WTC11 (cell line): ENCODE measurements at regions not wholly inside any gene's neighbourhood (a gene's known extent, or its start where the extent isn't known, plus 50 kb on each side); places are given as distances from the start of the nearest gene placed in this dataset.

Experiments
- ATAC-seq: fragments of 200-7000 bp; cut with Tn5 transposase; 2 replicates; pipeline ENCODE4 v1.10.0; 2021; ENCODE audit warnings: mild to moderate bottlenecking, moderate library complexity
- CTCF ChIA-PET: fragments of 300-600 bp; sonication (Branson Sonifier 250); formaldehyde crosslinking; loops from one replicate; lab custom pipeline; 2021; ENCODE audit warnings: antibody characterized with exemption; lab: Charles Lee
- POLR2A ChIA-PET: fragments of 350-600 bp; sonication (Branson Sonifier 250); formaldehyde crosslinking; loops from one replicate; lab custom pipeline; 2021; ENCODE audit warnings: antibody characterized with exemption; lab: Charles Lee
- DNase-seq: peaks from one replicate; pipeline ENCODE4 v3.0.0; 2021; ENCODE audit warnings: low spot score
- H3K27ac Mint-ChIP-seq: 2 replicates; pipeline ENCODE4 v1.8.0; 2021; ENCODE audit warnings: mixed read lengths
- H3K27me3 Mint-ChIP-seq: 2 replicates; pipeline ENCODE4 v1.8.0; 2021; ENCODE audit warnings: low read depth, mild to moderate bottlenecking, moderate library complexity, mixed read lengths
- H3K36me3 Mint-ChIP-seq: 2 replicates; pipeline ENCODE4 v1.8.0; 2021; ENCODE audit warnings: mixed read lengths
- H3K4me1 Mint-ChIP-seq: 2 replicates; pipeline ENCODE4 v1.8.0; 2022; ENCODE audit warnings: mixed read lengths
- H3K4me3 Mint-ChIP-seq: 2 replicates; pipeline ENCODE4 v1.8.0; 2021; ENCODE audit warnings: mild to moderate bottlenecking, moderate library complexity, mixed read lengths
- H3K9me3 Mint-ChIP-seq: 2 replicates; pipeline ENCODE4 v1.8.0; 2021; ENCODE audit warnings: mixed read lengths
- ATF2 ChIP-seq: sonication (generic); formaldehyde crosslinking; IDR thresholded peaks from 2 replicates; pipeline ENCODE4 v1.8.1; 2022; ENCODE audit warnings: low read depth, missing genetic modification reagents, borderline replicate concordance
- E2F4 ChIP-seq: sonication (generic); formaldehyde crosslinking; IDR thresholded peaks from 2 replicates; pipeline ENCODE4 v1.8.1; 2022; ENCODE audit warnings: low read depth, mild to moderate bottlenecking, moderate library complexity, missing genetic modification reagents, borderline replicate concordance
- ELF4 ChIP-seq: sonication (generic); formaldehyde crosslinking; IDR thresholded peaks from 2 replicates; pipeline ENCODE4 v1.8.1; 2022; ENCODE audit warnings: low read depth, mild to moderate bottlenecking, moderate library complexity, missing genetic modification reagents
- ERG ChIP-seq: fragments of 250-450 bp; sonication (Bioruptor Pico); IDR thresholded peaks from 2 replicates; pipeline ENCODE4 v1.8.0; 2021; ENCODE audit warnings: mild to moderate bottlenecking
- FOXK1 ChIP-seq: sonication (generic); formaldehyde crosslinking; IDR thresholded peaks from 2 replicates; pipeline ENCODE4 v1.8.0; 2022; ENCODE audit warnings: mild to moderate bottlenecking, moderate library complexity, missing genetic modification reagents
- JUN ChIP-seq: sonication (generic); formaldehyde crosslinking; IDR thresholded peaks from 2 replicates; pipeline ENCODE4 v1.8.0; 2023; ENCODE audit warnings: mild to moderate bottlenecking, missing genetic modification reagents
- KAT7 ChIP-seq: sonication (generic); formaldehyde crosslinking; IDR thresholded peaks from 2 replicates; pipeline ENCODE4 v1.8.1; 2023; ENCODE audit warnings: missing genetic modification reagents, mild to moderate bottlenecking, borderline replicate concordance
- NFE2L1 ChIP-seq: sonication (generic); formaldehyde crosslinking; IDR thresholded peaks from 2 replicates; pipeline ENCODE4 v1.8.1; 2023; ENCODE audit warnings: missing genetic modification reagents
- NFYB ChIP-seq: sonication (generic); formaldehyde crosslinking; conservative IDR thresholded peaks from 2 replicates; pipeline ENCODE4 v1.8.0; 2022; ENCODE audit warnings: low read depth, missing genetic modification reagents
- NR3C1 ChIP-seq: sonication (generic); formaldehyde crosslinking; conservative IDR thresholded peaks from 2 replicates; pipeline ENCODE4 v1.8.1; 2023; ENCODE audit warnings: low read depth, mild to moderate bottlenecking, missing genetic modification reagents
- OVOL2 ChIP-seq: fragments of 250-450 bp; sonication (Bioruptor Pico); IDR thresholded peaks from 2 replicates; pipeline ENCODE4 v1.9.0; 2021; ENCODE audit warnings: mild to moderate bottlenecking, borderline replicate concordance
- TEAD1 ChIP-seq: sonication (generic); formaldehyde crosslinking; IDR thresholded peaks from 2 replicates; pipeline ENCODE4 v1.8.0; 2022; ENCODE audit warnings: mild to moderate bottlenecking, missing genetic modification reagents
- USF2 ChIP-seq: sonication (generic); formaldehyde crosslinking; IDR thresholded peaks from 2 replicates; pipeline ENCODE4 v1.8.1; 2023; ENCODE audit warnings: mild to moderate bottlenecking, missing genetic modification reagents, moderate library complexity
- ZNF232 ChIP-seq: sonication (generic); formaldehyde crosslinking; IDR thresholded peaks from 2 replicates; pipeline ENCODE4 v1.8.0; 2022; ENCODE audit warnings: mild to moderate bottlenecking, missing genetic modification reagents
- ZNF425 ChIP-seq: fragments of 250-450 bp; sonication (Bioruptor Pico); conservative IDR thresholded peaks from 2 replicates; pipeline ENCODE4 v1.9.0; 2021; ENCODE audit warnings: mild to moderate bottlenecking
- TF ChIP-seq, protein P1 (sequence below): sonication (generic); formaldehyde crosslinking; IDR thresholded peaks from 2 replicates; pipeline ENCODE4 v1.8.0; 2022; ENCODE audit warnings: missing genetic modification reagents
- TF ChIP-seq, protein P2 (sequence below): sonication (generic); formaldehyde crosslinking; IDR thresholded peaks from 2 replicates; pipeline ENCODE4 v1.8.1; 2022; ENCODE audit warnings: missing genetic modification reagents, borderline replicate concordance
- TF ChIP-seq, protein P3 (sequence below): sonication (generic); formaldehyde crosslinking; IDR thresholded peaks from 2 replicates; pipeline ENCODE4 v1.8.1; 2022; ENCODE audit warnings: mild to moderate bottlenecking, moderate library complexity, missing genetic modification reagents
- TF ChIP-seq, protein P4 (sequence below): sonication (generic); formaldehyde crosslinking; IDR thresholded peaks from 2 replicates; pipeline ENCODE4 v1.8.0; 2022; ENCODE audit warnings: mild to moderate bottlenecking, missing genetic modification reagents

GRCh38 chr2:200063155-200063554, 107.8 kb downstream of the MAIP1 start:
- peaks cover 11% of the 10 kb centered on the region for H3K36me3 Mint-ChIP-seq
- ATAC-seq = no peak; the same call in 1 of the 2 replicates
- H3K9me3 Mint-ChIP-seq = peaks cover 15% of the 10 kb centered on the region
- peaks cover 30% of the 10 kb centered on the region for H3K4me1 Mint-ChIP-seq
- TF ChIP-seq NFE2L1 (CRISPR knock-in tag) (no peak), E2F4 (CRISPR knock-in tag) (no peak), JUN (CRISPR knock-in tag) (no peak), FOXK1 (CRISPR knock-in tag) (no peak), KAT7 (CRISPR knock-in tag) (no peak), ZNF425 (CRISPR knock-in tag) (no peak), OVOL2 (no peak), ATF2 (CRISPR knock-in tag) (no peak), ELF4 (no peak), NR3C1 (CRISPR knock-in tag) (no peak), USF2 (CRISPR knock-in tag) (no peak), ZNF232 (CRISPR knock-in tag) (no peak), ERG (no peak), NFYB (CRISPR knock-in tag) (no peak), TEAD1 (no peak)
- TF ChIP-seq, protein P1, sequence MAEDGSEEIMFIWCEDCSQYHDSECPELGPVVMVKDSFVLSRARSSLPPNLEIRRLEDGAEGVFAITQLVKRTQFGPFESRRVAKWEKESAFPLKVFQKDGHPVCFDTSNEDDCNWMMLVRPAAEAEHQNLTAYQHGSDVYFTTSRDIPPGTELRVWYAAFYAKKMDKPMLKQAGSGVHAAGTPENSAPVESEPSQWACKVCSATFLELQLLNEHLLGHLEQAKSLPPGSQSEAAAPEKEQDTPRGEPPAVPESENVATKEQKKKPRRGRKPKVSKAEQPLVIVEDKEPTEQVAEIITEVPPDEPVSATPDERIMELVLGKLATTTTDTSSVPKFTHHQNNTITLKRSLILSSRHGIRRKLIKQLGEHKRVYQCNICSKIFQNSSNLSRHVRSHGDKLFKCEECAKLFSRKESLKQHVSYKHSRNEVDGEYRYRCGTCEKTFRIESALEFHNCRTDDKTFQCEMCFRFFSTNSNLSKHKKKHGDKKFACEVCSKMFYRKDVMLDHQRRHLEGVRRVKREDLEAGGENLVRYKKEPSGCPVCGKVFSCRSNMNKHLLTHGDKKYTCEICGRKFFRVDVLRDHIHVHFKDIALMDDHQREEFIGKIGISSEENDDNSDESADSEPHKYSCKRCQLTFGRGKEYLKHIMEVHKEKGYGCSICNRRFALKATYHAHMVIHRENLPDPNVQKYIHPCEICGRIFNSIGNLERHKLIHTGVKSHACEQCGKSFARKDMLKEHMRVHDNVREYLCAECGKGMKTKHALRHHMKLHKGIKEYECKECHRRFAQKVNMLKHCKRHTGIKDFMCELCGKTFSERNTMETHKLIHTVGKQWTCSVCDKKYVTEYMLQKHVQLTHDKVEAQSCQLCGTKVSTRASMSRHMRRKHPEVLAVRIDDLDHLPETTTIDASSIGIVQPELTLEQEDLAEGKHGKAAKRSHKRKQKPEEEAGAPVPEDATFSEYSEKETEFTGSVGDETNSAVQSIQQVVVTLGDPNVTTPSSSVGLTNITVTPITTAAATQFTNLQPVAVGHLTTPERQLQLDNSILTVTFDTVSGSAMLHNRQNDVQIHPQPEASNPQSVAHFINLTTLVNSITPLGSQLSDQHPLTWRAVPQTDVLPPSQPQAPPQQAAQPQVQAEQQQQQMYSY (CRISPR knock-in tag) = no peak
- TF ChIP-seq, protein P2, sequence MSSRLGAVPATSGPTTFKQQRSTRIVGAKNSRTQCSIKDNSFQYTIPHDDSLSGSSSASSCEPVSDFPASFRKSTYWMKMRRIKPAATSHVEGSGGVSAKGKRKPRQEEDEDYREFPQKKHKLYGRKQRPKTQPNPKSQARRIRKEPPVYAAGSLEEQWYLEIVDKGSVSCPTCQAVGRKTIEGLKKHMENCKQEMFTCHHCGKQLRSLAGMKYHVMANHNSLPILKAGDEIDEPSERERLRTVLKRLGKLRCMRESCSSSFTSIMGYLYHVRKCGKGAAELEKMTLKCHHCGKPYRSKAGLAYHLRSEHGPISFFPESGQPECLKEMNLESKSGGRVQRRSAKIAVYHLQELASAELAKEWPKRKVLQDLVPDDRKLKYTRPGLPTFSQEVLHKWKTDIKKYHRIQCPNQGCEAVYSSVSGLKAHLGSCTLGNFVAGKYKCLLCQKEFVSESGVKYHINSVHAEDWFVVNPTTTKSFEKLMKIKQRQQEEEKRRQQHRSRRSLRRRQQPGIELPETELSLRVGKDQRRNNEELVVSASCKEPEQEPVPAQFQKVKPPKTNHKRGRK (CRISPR knock-in tag) = no peak
- TF ChIP-seq, protein P3, sequence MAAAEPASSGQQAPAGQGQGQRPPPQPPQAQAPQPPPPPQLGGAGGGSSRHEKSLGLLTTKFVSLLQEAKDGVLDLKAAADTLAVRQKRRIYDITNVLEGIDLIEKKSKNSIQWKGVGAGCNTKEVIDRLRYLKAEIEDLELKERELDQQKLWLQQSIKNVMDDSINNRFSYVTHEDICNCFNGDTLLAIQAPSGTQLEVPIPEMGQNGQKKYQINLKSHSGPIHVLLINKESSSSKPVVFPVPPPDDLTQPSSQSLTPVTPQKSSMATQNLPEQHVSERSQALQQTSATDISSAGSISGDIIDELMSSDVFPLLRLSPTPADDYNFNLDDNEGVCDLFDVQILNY (CRISPR knock-in tag) = no peak
- TF ChIP-seq, protein P4, sequence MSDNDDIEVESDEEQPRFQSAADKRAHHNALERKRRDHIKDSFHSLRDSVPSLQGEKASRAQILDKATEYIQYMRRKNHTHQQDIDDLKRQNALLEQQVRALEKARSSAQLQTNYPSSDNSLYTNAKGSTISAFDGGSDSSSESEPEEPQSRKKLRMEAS (CRISPR knock-in tag) = no peak
- DNase-seq = no peak
- no peaks in the 10 kb centered on the region for H3K27me3 Mint-ChIP-seq
- ChIA-PET CTCF (no interaction called here), POLR2A (no interaction called here)
- H3K4me3 Mint-ChIP-seq = no peak overlapping the region
- H3K27ac Mint-ChIP-seq = no peak overlapping the region; the same call in 1 of the 2 replicates
